Vagina (tissue), 2 donors: ENCODE measurements at regions not wholly inside any gene's neighbourhood (a gene's known extent, or its start where the extent isn't known, plus 50 kb on each side); places are given as distances from the start of the nearest gene placed in this dataset.

Source experiments
- DNase-seq, 2 donors: peaks; one replicate each; pipeline ENCODE4 v3.0.0-alpha.2; 2017; ENCODE audit errors: extremely low spot score in 2 of 2
- H3K27ac ChIP-seq: fragments of 200-600 bp; sonication (generic); one replicate; pipeline ENCODE4 v1.5.1; 2019
- H3K27me3 ChIP-seq: fragments of 200-600 bp; sonication (generic); one replicate; pipeline ENCODE4 v1.5.1; 2019
- H3K36me3 ChIP-seq, 2 donors: fragments of 200-600 bp; sonication (generic); one replicate each; pipeline ENCODE4 v1.5.1; 2017 to 2019
- H3K4me1 ChIP-seq: fragments of 200-600 bp; sonication (generic); one replicate; pipeline ENCODE4 v1.5.1; 2019
- H3K4me3 ChIP-seq, 2 donors: fragments of 200-600 bp; sonication (generic); 1 replicate in 1 of 2; 2 replicates in 1 of 2; pipeline ENCODE4 v1.5.1; 2016 to 2019
- H3K9me3 ChIP-seq: fragments of 200-600 bp; sonication (generic); one replicate; pipeline ENCODE4 v1.5.1; 2019
- CTCF ChIP-seq, 3 experiments: fragments of 450-650 bp in 2 of 3; fragments of 200-600 bp in 1 of 3; sonication (generic) in 1 of 3; IDR thresholded peaks; one replicate each; pipeline ENCODE4 v1.5.1; 2017 to 2019; ENCODE audit warnings: antibody characterized with exemption in 3 of 3, mild to moderate bottlenecking in 2 of 3, moderate library complexity in 2 of 3
- POLR2A ChIP-seq, 2 donors: fragments of 450-650 bp; IDR thresholded peaks; one replicate each; pipeline ENCODE4 v1.6.1; 2017; ENCODE audit warnings: antibody characterized with exemption in 2 of 2, mild to moderate bottlenecking in 2 of 2, moderate library complexity in 2 of 2
- POLR2AphosphoS5 ChIP-seq, 2 donors: sonication (generic); formaldehyde crosslinking; IDR thresholded peaks; one replicate each; pipeline ENCODE4 v1.9.0; 2017; ENCODE audit warnings: antibody characterized with exemption in 2 of 2, mild to moderate bottlenecking in 2 of 2, low read depth in 1 of 2; ENCODE audit not compliant: insufficient read depth in 1 of 2
- intact Hi-C: fragments of 100-400 bp; cut with DNase I; formaldehyde crosslinking; loops from one replicate; pipeline ENCODE4 v1.15.1; 2023

GRCh38 chr5:91240175-91240574, 142.9 kb downstream of the ARRDC3 start:
- no peaks in the 10 kb centered on the region for H3K4me1 ChIP-seq
- DNase-seq, result no peak
- H3K36me3 ChIP-seq, result no peaks in the 10 kb centered on the region
- H3K27me3 ChIP-seq, result no peaks in the 10 kb centered on the region
- H3K4me3 ChIP-seq, result no peak overlapping the region
- H3K9me3 ChIP-seq, result no peaks in the 10 kb centered on the region
- H3K27ac ChIP-seq, result no peak overlapping the region
- intact Hi-C loops, result no loop called here
- TF ChIP-seq POLR2AphosphoS5 (IDR thresholded peaks at IDR 0.05; ENCODE audit: insufficient read depth in 1 of 2, low read depth in 1 of 2) (no peak), POLR2A (IDR thresholded peaks at IDR 0.05) (no peak), CTCF (IDR thresholded peaks at IDR 0.05) (no peak)

GRCh38 chr5:91235271-91235694, 147.8 kb downstream of the ARRDC3 start:
- no peak for TF ChIP-seq POLR2AphosphoS5 (IDR thresholded peaks at IDR 0.05; ENCODE audit: insufficient read depth in 1 of 2, low read depth in 1 of 2)
- no peak for TF ChIP-seq POLR2A (IDR thresholded peaks at IDR 0.05)
- TF ChIP-seq CTCF (IDR thresholded peaks at IDR 0.05), result no peak
- Histone ChIP-seq H3K36me3 (no peaks in the 10 kb centered on the region), H3K4me1 (peaks cover 8% of the 10 kb centered on the region), H3K27me3 (no peaks in the 10 kb centered on the region), H3K27ac (peak overlapping the region; percentile 65), H3K9me3 (no peaks in the 10 kb centered on the region), H3K4me3 (no peak overlapping the region)
- DNase-seq, result no peak
- intact Hi-C loops, result no loop called here

- no peaks in the 10 kb centered on the region for H3K9me3 ChIP-seq
- no peak for DNase-seq
- H3K27ac ChIP-seq, result no peak overlapping the region
- no peak for TF ChIP-seq CTCF (IDR thresholded peaks at IDR 0.05)
- TF ChIP-seq POLR2AphosphoS5 (IDR thresholded peaks at IDR 0.05; ENCODE audit: insufficient read depth in 1 of 2, low read depth in 1 of 2), result no peak
- no peak for TF ChIP-seq POLR2A (IDR thresholded peaks at IDR 0.05)
- peaks cover 10% of the 10 kb centered on the region for H3K4me1 ChIP-seq
- intact Hi-C loops, result no loop called here
- no peaks in the 10 kb centered on the region for H3K36me3 ChIP-seq
- no peak overlapping the region for H3K4me3 ChIP-seq
- no peaks in the 10 kb centered on the region for H3K27me3 ChIP-seq
Measured at GRCh38 chr5:91232523-91232922, 150.6 kb downstream of the ARRDC3 start.

GRCh38 chr5:91229031-91229727, 153.9 kb downstream of the ARRDC3 start:
- Histone ChIP-seq H3K4me1 (peaks cover 10% of the 10 kb centered on the region), H3K27ac (no peak overlapping the region), H3K9me3 (no peaks in the 10 kb centered on the region), H3K36me3 (no peaks in the 10 kb centered on the region), H3K4me3 (no peak overlapping the region), H3K27me3 (no peaks in the 10 kb centered on the region)
- DNase-seq, result no peak
- intact Hi-C loops, result no loop called here
- TF ChIP-seq POLR2A (IDR thresholded peaks at IDR 0.05), result no peak
- TF ChIP-seq POLR2AphosphoS5 (IDR thresholded peaks at IDR 0.05; ENCODE audit: insufficient read depth in 1 of 2, low read depth in 1 of 2), result no peak
- no peak for TF ChIP-seq CTCF (IDR thresholded peaks at IDR 0.05)

GRCh38 chr5:91228188-91228587, 154.9 kb downstream of the ARRDC3 start:
- intact Hi-C loops, result no loop called here
- TF ChIP-seq POLR2AphosphoS5 (IDR thresholded peaks at IDR 0.05; ENCODE audit: insufficient read depth in 1 of 2, low read depth in 1 of 2) (no peak), CTCF (IDR thresholded peaks at IDR 0.05) (no peak), POLR2A (IDR thresholded peaks at IDR 0.05) (no peak)
- Histone ChIP-seq H3K4me1 (peaks cover 10% of the 10 kb centered on the region), H3K9me3 (no peaks in the 10 kb centered on the region), H3K27ac (no peak overlapping the region), H3K36me3 (no peaks in the 10 kb centered on the region), H3K4me3 (no peak overlapping the region), H3K27me3 (no peaks in the 10 kb centered on the region)
- DNase-seq, result no peak
